Transverse colon (tissue), 4 donors: ENCODE measurements at regions not wholly inside any gene's neighbourhood (a gene's known extent, or its start where the extent isn't known, plus 50 kb on each side); places are given as distances from the start of the nearest gene placed in this dataset.

ENCODE experiments used
- CTCF ChIP-seq, 5 experiments: fragments of 200-600 bp in 3 of 5; fragments of 450-650 bp in 2 of 5; sonication (generic) in 3 of 5; IDR thresholded peaks; 1 replicate in 2 of 5; 2 replicates in 3 of 5; pipeline ENCODE4 v1.5.1; 2016 to 2017; ENCODE audit warnings: antibody characterized with exemption in 5 of 5, inconsistent platforms in 3 of 5, mild to moderate bottlenecking in 2 of 5, moderate library complexity in 1 of 5
- EP300 ChIP-seq: sonication (generic); formaldehyde crosslinking; IDR thresholded peaks from one replicate; pipeline ENCODE4 v1.6.1; 2017; ENCODE audit warnings: antibody characterized with exemption, low read depth
- POLR2A ChIP-seq: fragments of 450-650 bp; IDR thresholded peaks from one replicate; pipeline ENCODE4 v1.6.1; 2016; ENCODE audit warnings: antibody characterized with exemption, mild to moderate bottlenecking, moderate library complexity
- POLR2AphosphoS5 ChIP-seq, 3 donors: sonication (generic); formaldehyde crosslinking; IDR thresholded peaks; one replicate each; pipeline ENCODE4 v1.6.1; 2016; ENCODE audit warnings: antibody characterized with exemption in 3 of 3

DNA sequence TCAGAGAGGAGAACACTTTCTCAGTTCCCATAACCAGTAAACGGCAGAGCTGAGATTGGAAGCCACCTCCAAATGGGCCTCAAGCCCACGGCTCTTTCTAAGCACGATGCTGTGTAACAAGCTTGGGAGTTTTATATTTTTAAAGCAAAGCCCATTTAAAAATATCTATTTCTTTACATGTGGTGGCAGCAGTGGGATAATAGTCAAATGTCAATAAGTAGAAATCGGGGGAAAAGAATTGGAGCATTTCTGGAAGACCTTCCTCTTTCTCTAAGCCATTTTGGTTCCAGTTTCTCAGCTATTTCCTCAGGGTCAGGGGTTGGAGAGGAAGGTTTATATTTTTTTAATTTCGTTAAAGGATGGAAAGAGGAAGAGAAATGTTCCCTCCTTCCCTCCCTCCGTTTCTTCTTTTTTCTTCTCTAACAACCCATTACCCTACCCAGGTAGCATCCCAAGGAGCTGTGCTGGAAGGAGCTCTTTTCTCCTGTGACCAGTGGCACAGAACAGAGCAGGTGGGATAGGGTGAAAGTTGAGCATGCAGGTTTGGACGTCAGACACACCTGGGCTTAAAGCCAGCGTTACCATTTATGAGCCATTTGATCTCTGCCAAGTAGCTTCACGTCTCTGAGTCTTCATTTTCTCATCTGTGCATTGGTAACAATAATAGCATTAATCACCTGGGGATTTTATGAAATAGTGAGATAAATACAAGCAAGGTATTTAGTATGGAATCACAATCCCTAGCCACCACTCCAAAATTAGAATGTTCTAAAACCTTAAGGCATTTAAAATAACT is 515.7 kb downstream of the RPS24 start:
- TF ChIP-seq EP300 = no peak
- no peak for TF ChIP-seq CTCF (IDR thresholded peaks at IDR 0.05)
- TF ChIP-seq POLR2A = no peak
- TF ChIP-seq POLR2AphosphoS5 (IDR thresholded peaks at IDR 0.05) = no peak
